Endothelial cell of umbilical vein (primary cell): ENCODE measurements at regions not wholly inside any gene's neighbourhood (a gene's known extent, or its start where the extent isn't known, plus 50 kb on each side); places are given as distances from the start of the nearest gene placed in this dataset.

Experiments used
- BruUV-seq: library from RNA; stranded (reverse); fragments of 400-500 nt; replicated peaks from 2 replicates; lab custom pipeline; 2021; lab: Mats Ljungman, UMichigan
- CTCF ChIA-PET: fragments of 300-600, 350-600 bp; sonication (Branson Sonifier 250); formaldehyde crosslinking; loops from one replicate; lab custom pipeline; 2021; ENCODE audit warnings: antibody characterized with exemption, inconsistent platforms; lab: Charles Lee
- POLR2A ChIA-PET: fragments of 300-600, 350-600 bp; sonication (Branson Sonifier 250); formaldehyde crosslinking; loops from one replicate; lab custom pipeline; 2021; ENCODE audit warnings: antibody characterized with exemption, inconsistent platforms; lab: Charles Lee
- DNase-seq: peaks from one replicate; pipeline ENCODE4 v3.0.0-alpha.2; 2011; ENCODE audit warnings: low read depth, low spot score
- FAIRE-seq: peaks from 2 replicates; lab custom pipeline; 2011; peaks lifted over from hg19 to GRCh38; lab: Jason Lieb, UNC
- H2AFZ ChIP-seq: 2 replicates; pipeline ENCODE4 v1.6.0; 2012; ENCODE audit warnings: low read depth, low read length, control low read depth, inconsistent platforms
- H3K27ac ChIP-seq: 2 replicates; pipeline ENCODE4 v1.5.1; 2011; ENCODE audit warnings: low read depth, mild to moderate bottlenecking, control low read depth, low read length, moderate library complexity; ENCODE audit not compliant: insufficient read depth
- H3K27me3 ChIP-seq, 2 experiments: 2 replicates each; pipeline versions ENCODE4 v1.6.0 to v1.6.1; 2011; ENCODE audit warnings: low read length in 2 of 2, mixed read lengths in 1 of 2; ENCODE audit not compliant: control insufficient read depth in 2 of 2, insufficient read depth in 2 of 2
- H3K36me3 ChIP-seq, 2 experiments: 2 replicates in 1 of 2; 3 replicates in 1 of 2; pipeline ENCODE4 v1.5.1; 2011; ENCODE audit warnings: low read length in 2 of 2, mild to moderate bottlenecking in 1 of 2, moderate library complexity in 1 of 2; ENCODE audit not compliant: control insufficient read depth in 2 of 2, insufficient read depth in 2 of 2; ENCODE audit errors: extremely low read depth in 1 of 2
- H3K4me1 ChIP-seq: 3 replicates; pipeline ENCODE4 v1.5.1; 2011; ENCODE audit warnings: mild to moderate bottlenecking, low read length; ENCODE audit not compliant: control insufficient read depth, insufficient read depth; ENCODE audit errors: extremely low read depth
- H3K4me2 ChIP-seq: 2 replicates; pipeline ENCODE4 v1.6.1; 2011; ENCODE audit warnings: low read length, control low read depth, mixed read lengths; ENCODE audit not compliant: insufficient read depth
- H3K4me3 ChIP-seq, 3 experiments: fragments of 200-600 bp in 1 of 3; sonication (generic), shearing (Covaris generic) in 1 of 3; replicated peaks in 1 of 3; 2 replicates each; pipeline ENCODE4 v1.5.1; 2011 to 2016; ENCODE audit warnings: control low read depth in 3 of 3, low read length in 3 of 3, mild to moderate bottlenecking in 2 of 3, inconsistent platforms in 1 of 3, low read depth in 1 of 3, moderate library complexity in 1 of 3; ENCODE audit not compliant: insufficient read depth in 1 of 3
- H3K79me2 ChIP-seq: 2 replicates; pipeline ENCODE4 v1.6.0; 2012; ENCODE audit warnings: low read length, inconsistent platforms; ENCODE audit not compliant: control insufficient read depth, insufficient read depth
- H3K9ac ChIP-seq: replicated peaks from 2 replicates; pipeline ENCODE3; 2011; ENCODE audit warnings: low read length, control low read depth; ENCODE audit not compliant: insufficient read depth; ENCODE audit errors: extremely low read depth
- H3K9me1 ChIP-seq: replicated peaks from 3 replicates; pipeline ENCODE4 v1.6.0; 2011; ENCODE audit warnings: mild to moderate bottlenecking, low read length; ENCODE audit not compliant: control insufficient read depth, insufficient read depth; ENCODE audit errors: extremely low read depth
- H3K9me3 ChIP-seq: replicated peaks from 2 replicates; pipeline ENCODE4 v1.5.1; 2012; ENCODE audit warnings: low read length, inconsistent platforms; ENCODE audit not compliant: control insufficient read depth, insufficient read depth
- H4K20me1 ChIP-seq: replicated peaks from 2 replicates; pipeline ENCODE3; 2011; ENCODE audit warnings: mild to moderate bottlenecking, low read length; ENCODE audit not compliant: control insufficient read depth, insufficient read depth; ENCODE audit errors: extremely low read depth
- EZH2 ChIP-seq: IDR thresholded peaks from 2 replicates; pipeline ENCODE4 v1.6.1; 2012; ENCODE audit warnings: borderline replicate concordance, low read depth, mild to moderate bottlenecking, moderate library complexity, low read length, inconsistent platforms; ENCODE audit not compliant: severe bottlenecking
- FOS ChIP-seq: IDR thresholded peaks from 2 replicates; pipeline ENCODE4 v1.6.1; 2011; ENCODE audit warnings: mild to moderate bottlenecking, low read length, moderate library complexity, borderline replicate concordance; ENCODE audit not compliant: insufficient read depth
- GATA2 ChIP-seq: IDR thresholded peaks from 2 replicates; pipeline ENCODE4 v1.7.0; 2011; ENCODE audit warnings: low read depth, mild to moderate bottlenecking, moderate library complexity, mixed read lengths, low read length; ENCODE audit not compliant: insufficient read length, insufficient read depth
- JUN ChIP-seq: IDR thresholded peaks from 2 replicates; pipeline ENCODE4 v1.6.1; 2011; ENCODE audit warnings: borderline replicate concordance, low read depth; ENCODE audit not compliant: insufficient read length, insufficient read depth
- MAX ChIP-seq: IDR thresholded peaks from 2 replicates; pipeline ENCODE4 v1.6.1; 2011; ENCODE audit not compliant: insufficient read depth, insufficient read length
- MYC ChIP-seq: IDR thresholded peaks from one replicate; pipeline ENCODE4 v1.6.1; 2011; ENCODE audit warnings: mild to moderate bottlenecking, low read depth, low read length
- POLR2A ChIP-seq: IDR thresholded peaks from 2 replicates; pipeline ENCODE4 v1.6.1; 2012; ENCODE audit warnings: low read depth, mild to moderate bottlenecking, control low read depth, low read length
- POLR2AphosphoS5 ChIP-seq: IDR thresholded peaks from 2 replicates; pipeline ENCODE4 v1.6.1; 2012; ENCODE audit warnings: low read depth, mild to moderate bottlenecking, control low read depth, low read length, moderate library complexity; ENCODE audit not compliant: insufficient read depth
- dilution Hi-C: fragments of 300-500 bp; cut with MboI; formaldehyde crosslinking; loops from one replicate; pipeline ENCODE4 v1.15.0; 2019; ENCODE audit warnings: low sequenced_read_pairs; ENCODE audit not compliant: extremely low pct_ligation_motif_present
- intact Hi-C: fragments of 100-400 bp; cut with micrococcal nuclease; formaldehyde crosslinking; loops from one replicate; pipeline ENCODE4 v1.10.0; 2022
- TF ChIP-seq, protein P1 (sequence below), 2 donors: IDR thresholded peaks; 1 replicate in 1 of 2; 2 replicates in 1 of 2; pipeline ENCODE4 v1.5.1; 2011; ENCODE audit warnings: low read length in 2 of 2, mild to moderate bottlenecking in 2 of 2, moderate library complexity in 2 of 2, control low read depth in 1 of 2, inconsistent platforms in 1 of 2, low read depth in 1 of 2; ENCODE audit not compliant: insufficient read depth in 1 of 2; ENCODE audit errors: extremely low read depth in 1 of 2

DNA sequence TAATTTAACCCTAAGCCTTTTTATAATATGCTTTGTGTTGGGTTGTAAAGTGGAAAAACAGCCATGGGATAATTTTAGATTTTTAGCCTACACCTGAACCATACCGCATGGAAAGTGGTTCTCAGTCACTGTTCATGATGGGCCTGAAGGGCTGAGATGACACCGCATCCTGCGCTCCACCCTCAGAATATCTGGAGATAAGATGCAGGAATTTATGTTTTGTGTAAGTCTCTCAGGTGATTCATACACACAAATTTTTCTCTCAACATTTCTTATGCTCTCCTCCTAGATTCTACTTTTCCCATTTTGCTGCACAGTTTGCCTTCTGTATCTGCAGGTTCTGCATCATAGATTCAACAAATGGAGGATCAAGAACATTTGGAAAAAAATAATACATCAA lies 191.3 kb upstream of the PHACTR1 start:
- CTCF ChIA-PET: no interaction called here
- intact Hi-C loops (no loop called here), dilution Hi-C loops (no loop called here)
- Histone ChIP-seq H3K9ac (no peak overlapping the region), H3K27me3 (no peaks in the 10 kb centered on the region), H3K9me3 (no peaks in the 10 kb centered on the region), H3K27ac (no peak overlapping the region), H4K20me1 (no peaks in the 10 kb centered on the region), H3K4me2 (no peak overlapping the region), H2AFZ (no peak overlapping the region), H3K36me3 (no peaks in the 10 kb centered on the region), H3K4me1 (peaks cover 30% of the 10 kb centered on the region), H3K79me2 (no peaks in the 10 kb centered on the region), H3K9me1 (no peaks in the 10 kb centered on the region), H3K4me3 (no peak overlapping the region)
- BruUV-seq: no TSS peak
- DNase-seq (no peak), FAIRE-seq (no peak)
- TF ChIP-seq EZH2: no peak
- no peak for TF ChIP-seq POLR2AphosphoS5
- TF ChIP-seq, protein P1, sequence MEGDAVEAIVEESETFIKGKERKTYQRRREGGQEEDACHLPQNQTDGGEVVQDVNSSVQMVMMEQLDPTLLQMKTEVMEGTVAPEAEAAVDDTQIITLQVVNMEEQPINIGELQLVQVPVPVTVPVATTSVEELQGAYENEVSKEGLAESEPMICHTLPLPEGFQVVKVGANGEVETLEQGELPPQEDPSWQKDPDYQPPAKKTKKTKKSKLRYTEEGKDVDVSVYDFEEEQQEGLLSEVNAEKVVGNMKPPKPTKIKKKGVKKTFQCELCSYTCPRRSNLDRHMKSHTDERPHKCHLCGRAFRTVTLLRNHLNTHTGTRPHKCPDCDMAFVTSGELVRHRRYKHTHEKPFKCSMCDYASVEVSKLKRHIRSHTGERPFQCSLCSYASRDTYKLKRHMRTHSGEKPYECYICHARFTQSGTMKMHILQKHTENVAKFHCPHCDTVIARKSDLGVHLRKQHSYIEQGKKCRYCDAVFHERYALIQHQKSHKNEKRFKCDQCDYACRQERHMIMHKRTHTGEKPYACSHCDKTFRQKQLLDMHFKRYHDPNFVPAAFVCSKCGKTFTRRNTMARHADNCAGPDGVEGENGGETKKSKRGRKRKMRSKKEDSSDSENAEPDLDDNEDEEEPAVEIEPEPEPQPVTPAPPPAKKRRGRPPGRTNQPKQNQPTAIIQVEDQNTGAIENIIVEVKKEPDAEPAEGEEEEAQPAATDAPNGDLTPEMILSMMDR (IDR thresholded peaks at IDR 0.05; ENCODE audit: extremely low read depth in 1 of 2, insufficient read depth in 1 of 2, low read depth in 1 of 2, low read length in 2 of 2): no peak
- no peak for TF ChIP-seq FOS
- no peak for TF ChIP-seq POLR2A
- TF ChIP-seq MAX: no peak
- TF ChIP-seq JUN: no peak
- no peak for TF ChIP-seq GATA2
- TF ChIP-seq MYC: no peak
- POLR2A ChIA-PET: no interaction called here
